ENCODE measurements at regions not wholly inside any gene's neighbourhood (a gene's known extent, or its start where the extent isn't known, plus 50 kb on each side); places are given as distances from the start of the nearest gene placed in this dataset.
A peak's percentile ranks its signal among the peaks of the same experiment; 100 is the strongest.

- intact Hi-C loops (cut with DNase I; ENCODE audit: low total_unique reads) = no loop called here
- H3K36me3 ChIP-seq = no peaks in the 10 kb centered on the region
- no peak overlapping the region for H3K27ac ChIP-seq
- H3K4me1 ChIP-seq = no peaks in the 10 kb centered on the region
- no peak overlapping the region for H3K4me3 ChIP-seq
- DNase-seq = no peak
- no peaks in the 10 kb centered on the region for H3K9me3 ChIP-seq
- H3K27me3 ChIP-seq = no peaks in the 10 kb centered on the region
- no peak for TF ChIP-seq POLR2A (IDR thresholded peaks at IDR 0.05)
- TF ChIP-seq, protein P1, sequence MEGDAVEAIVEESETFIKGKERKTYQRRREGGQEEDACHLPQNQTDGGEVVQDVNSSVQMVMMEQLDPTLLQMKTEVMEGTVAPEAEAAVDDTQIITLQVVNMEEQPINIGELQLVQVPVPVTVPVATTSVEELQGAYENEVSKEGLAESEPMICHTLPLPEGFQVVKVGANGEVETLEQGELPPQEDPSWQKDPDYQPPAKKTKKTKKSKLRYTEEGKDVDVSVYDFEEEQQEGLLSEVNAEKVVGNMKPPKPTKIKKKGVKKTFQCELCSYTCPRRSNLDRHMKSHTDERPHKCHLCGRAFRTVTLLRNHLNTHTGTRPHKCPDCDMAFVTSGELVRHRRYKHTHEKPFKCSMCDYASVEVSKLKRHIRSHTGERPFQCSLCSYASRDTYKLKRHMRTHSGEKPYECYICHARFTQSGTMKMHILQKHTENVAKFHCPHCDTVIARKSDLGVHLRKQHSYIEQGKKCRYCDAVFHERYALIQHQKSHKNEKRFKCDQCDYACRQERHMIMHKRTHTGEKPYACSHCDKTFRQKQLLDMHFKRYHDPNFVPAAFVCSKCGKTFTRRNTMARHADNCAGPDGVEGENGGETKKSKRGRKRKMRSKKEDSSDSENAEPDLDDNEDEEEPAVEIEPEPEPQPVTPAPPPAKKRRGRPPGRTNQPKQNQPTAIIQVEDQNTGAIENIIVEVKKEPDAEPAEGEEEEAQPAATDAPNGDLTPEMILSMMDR (IDR thresholded peaks at IDR 0.05) = no peak
Measured at GRCh38 chr15:94987085-94987484, 755.7 kb downstream of the MCTP2 start.

- no peak overlapping the region for H3K4me3 ChIP-seq
- TF ChIP-seq, protein P1 (IDR thresholded peaks at IDR 0.05) = no peak
- TF ChIP-seq POLR2A (IDR thresholded peaks at IDR 0.05) = no peak
- no peaks in the 10 kb centered on the region for H3K9me3 ChIP-seq
- H3K27ac ChIP-seq = no peak overlapping the region
- no peaks in the 10 kb centered on the region for H3K27me3 ChIP-seq
- intact Hi-C loops (cut with DNase I; ENCODE audit: low total_unique reads) = no loop called here
- no peaks in the 10 kb centered on the region for H3K4me1 ChIP-seq
- H3K36me3 ChIP-seq = no peaks in the 10 kb centered on the region
- no peak for DNase-seq
Measured at GRCh38 chr15:94991718-94992117, 760.4 kb downstream of the MCTP2 start.

- no peak for DNase-seq
- H3K4me3 ChIP-seq = no peak overlapping the region
- no peaks in the 10 kb centered on the region for H3K27me3 ChIP-seq
- H3K9me3 ChIP-seq = no peaks in the 10 kb centered on the region
- H3K36me3 ChIP-seq = no peaks in the 10 kb centered on the region
- no peak for TF ChIP-seq POLR2A (IDR thresholded peaks at IDR 0.05)
- TF ChIP-seq, protein P1 (IDR thresholded peaks at IDR 0.05) = no peak
- H3K4me1 ChIP-seq = no peaks in the 10 kb centered on the region
- intact Hi-C loops (cut with DNase I; ENCODE audit: low total_unique reads) = no loop called here
- H3K27ac ChIP-seq = no peak overlapping the region
Measured at GRCh38 chr15:95009635-95010034, 778.3 kb downstream of the MCTP2 start.

GRCh38 chr15:95013381-95013780, 782.0 kb downstream of the MCTP2 start:
- H3K27ac ChIP-seq = no peak overlapping the region
- H3K36me3 ChIP-seq = no peaks in the 10 kb centered on the region
- no peaks in the 10 kb centered on the region for H3K27me3 ChIP-seq
- DNase-seq = no peak
- no peaks in the 10 kb centered on the region for H3K4me1 ChIP-seq
- H3K4me3 ChIP-seq = no peak overlapping the region
- no peak for TF ChIP-seq POLR2A (IDR thresholded peaks at IDR 0.05)
- TF ChIP-seq, protein P1 (IDR thresholded peaks at IDR 0.05) = no peak
- intact Hi-C loops (cut with DNase I; ENCODE audit: low total_unique reads) = no loop called here
- H3K9me3 ChIP-seq = no peaks in the 10 kb centered on the region

- H3K9me3 ChIP-seq = no peaks in the 10 kb centered on the region
- H3K4me3 ChIP-seq = no peak overlapping the region
- H3K4me1 ChIP-seq = no peaks in the 10 kb centered on the region
- peak overlapping the region in 1 of 2 donors; percentile 16 for H3K27ac ChIP-seq
- no peak for TF ChIP-seq POLR2A (IDR thresholded peaks at IDR 0.05)
- TF ChIP-seq, protein P1 (IDR thresholded peaks at IDR 0.05) = no peak
- no peaks in the 10 kb centered on the region for H3K27me3 ChIP-seq
- no peaks in the 10 kb centered on the region for H3K36me3 ChIP-seq
- intact Hi-C loops (cut with DNase I; ENCODE audit: low total_unique reads) = no loop called here
- DNase-seq = no peak
Measured at GRCh38 chr15:95016511-95017229, 785.3 kb downstream of the MCTP2 start.

All from uterus (tissue), 3 donors.